ENCODE measurements at regions not wholly inside any gene's neighbourhood (a gene's known extent, or its start where the extent isn't known, plus 50 kb on each side); places are given as distances from the start of the nearest gene placed in this dataset.

DNA sequence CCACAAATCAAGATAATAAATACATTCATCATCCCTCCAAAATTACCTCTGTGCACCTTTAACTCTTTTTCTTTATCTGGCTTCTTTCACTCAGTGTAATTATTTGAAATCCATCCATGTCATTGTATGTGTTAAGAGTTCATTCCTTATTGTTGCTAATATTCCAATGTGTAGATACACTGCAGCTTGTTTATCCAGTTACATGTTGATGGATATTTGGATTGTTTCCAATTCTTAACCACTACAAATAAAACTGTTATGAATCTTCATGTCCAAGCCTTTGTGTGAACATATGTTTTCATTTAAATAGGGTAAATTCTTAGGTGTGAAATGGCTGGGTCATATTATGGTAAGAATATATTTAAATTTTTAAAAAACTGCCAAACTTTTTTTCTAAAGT lies 323.3 kb upstream of the NCAM1 start:
- no peak for TF ChIP-seq POLR2A (IDR thresholded peaks at IDR 0.05)
- no peak for TF ChIP-seq CTCF (IDR thresholded peaks at IDR 0.05)
